NCI-H1105 treated with DMSO at 0.1 percent for 48 hours (cell line): ENCODE measurements at regions not wholly inside any gene's neighbourhood (a gene's known extent, or its start where the extent isn't known, plus 50 kb on each side); places are given as distances from the start of the nearest gene placed in this dataset.
"Not testable (repeated sequence)": the region's sequence is repeated elsewhere in the genome, so short reads cannot be mapped to it uniquely, and the experiment has no call there.

Source experiments
- DNase-seq: peaks from one replicate; lab custom pipeline; 2025; lab: John Stamatoyannopoulos, UW

DNA sequence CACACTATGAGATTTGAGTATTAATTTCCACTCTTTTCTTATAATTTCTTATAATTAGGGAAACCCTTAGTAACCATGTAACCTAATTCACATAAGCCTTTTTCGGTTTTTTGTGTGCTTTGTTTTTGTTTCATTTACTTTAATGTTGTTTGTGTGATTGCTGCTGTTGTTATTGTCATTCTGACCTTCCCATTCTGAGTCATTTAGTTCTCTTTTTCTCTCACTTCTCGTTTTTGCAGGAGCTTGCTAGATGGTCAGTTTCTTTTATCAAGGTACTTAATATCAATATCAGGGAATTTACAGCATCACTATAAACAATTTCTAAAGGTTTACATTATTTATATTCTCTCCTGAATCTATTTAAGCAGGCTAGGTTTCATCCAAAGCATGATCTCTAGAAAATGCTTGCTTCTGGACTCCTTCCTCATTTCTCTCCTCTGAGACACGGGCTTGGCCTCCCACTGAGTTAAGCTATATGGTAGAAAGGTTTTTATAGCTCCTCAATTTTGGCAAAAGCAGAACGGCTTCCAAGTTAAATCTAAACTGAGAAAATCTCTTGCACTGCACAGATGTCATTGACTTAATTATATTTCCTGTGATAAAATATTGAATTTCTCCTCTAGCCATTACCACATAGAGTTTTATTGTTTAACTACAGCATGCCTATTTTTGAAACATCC lies 534.2 kb downstream of the NSUN3 start:
- no peak for DNase-seq

DNA sequence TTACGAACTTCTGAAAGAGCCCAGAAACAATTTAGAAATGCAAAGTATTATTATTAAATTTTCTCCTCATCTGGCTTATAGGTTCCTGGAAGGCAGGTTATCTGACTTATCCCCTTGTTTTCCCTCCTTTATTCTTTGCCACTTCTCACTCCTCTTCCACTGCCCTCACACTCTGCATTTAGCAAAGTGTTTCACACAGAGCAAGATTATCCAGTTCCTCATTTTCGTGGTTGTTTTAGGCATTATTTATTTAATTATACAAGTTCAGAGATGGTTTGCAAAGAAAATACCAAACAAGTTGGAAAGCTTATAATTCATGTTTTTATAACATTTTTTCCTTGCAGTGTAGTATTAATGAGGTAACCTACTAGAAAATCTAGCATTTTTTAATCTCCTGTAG lies 544.9 kb downstream of the NSUN3 start:
- DNase-seq: no peak

DNA sequence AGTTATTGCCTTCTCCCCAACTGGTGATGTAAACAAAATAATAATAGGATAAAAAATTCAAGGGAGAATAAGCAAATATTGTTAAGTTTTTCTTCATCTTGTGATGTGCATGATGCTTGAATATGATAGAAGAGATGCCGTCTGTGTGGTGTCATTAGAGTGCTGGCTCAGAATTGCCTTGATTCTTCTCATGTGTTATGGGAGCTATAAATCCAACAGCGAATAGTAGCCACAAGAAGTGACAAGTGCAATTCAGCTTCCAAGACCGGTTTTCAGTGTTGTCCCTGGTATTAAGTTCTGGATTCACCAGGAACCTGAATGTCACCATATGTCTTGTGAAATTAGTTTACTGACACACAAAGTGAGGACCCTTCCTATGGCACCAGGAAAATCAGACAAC lies 547.0 kb downstream of the NSUN3 start:
- DNase-seq: no peak

DNA sequence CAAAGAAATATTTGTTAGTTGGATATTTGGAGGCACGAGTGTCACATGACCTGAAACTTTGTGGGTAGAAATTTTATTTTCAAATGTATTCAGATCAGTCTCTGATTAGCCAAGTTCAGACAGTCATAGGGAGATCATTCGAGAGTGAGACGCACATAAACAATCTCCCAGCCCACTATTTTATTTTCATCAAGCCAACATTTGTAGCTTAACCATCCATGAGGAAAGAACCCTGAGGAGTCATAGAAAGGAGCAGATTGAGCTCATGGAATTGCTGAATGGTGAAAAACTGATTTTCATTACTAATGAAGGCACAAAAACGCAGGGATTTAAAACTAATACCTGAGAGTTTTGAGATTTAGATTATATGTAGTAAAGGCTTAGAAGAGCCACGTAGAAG lies 548.7 kb downstream of the NSUN3 start:
- no peak for DNase-seq

DNA sequence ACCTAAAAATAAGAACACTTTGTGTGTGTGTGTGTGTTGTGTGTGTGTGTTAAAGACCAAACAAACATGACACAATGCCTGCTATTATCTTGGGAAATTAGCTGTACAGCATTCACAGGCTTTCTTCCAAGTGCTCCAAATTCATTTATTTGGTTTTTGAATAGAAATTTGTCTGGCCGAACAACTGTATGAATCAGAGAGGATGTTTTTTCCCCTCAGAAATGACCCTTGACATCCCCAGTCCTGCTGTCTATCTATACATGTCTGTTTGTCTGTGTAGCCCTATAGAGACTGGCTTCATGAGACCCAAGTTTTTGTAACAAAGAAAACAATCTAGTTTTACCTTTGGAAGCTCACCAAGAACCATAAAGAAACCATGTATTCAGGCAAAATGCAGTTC lies 549.8 kb downstream of the NSUN3 start:
- no peak for DNase-seq

DNA sequence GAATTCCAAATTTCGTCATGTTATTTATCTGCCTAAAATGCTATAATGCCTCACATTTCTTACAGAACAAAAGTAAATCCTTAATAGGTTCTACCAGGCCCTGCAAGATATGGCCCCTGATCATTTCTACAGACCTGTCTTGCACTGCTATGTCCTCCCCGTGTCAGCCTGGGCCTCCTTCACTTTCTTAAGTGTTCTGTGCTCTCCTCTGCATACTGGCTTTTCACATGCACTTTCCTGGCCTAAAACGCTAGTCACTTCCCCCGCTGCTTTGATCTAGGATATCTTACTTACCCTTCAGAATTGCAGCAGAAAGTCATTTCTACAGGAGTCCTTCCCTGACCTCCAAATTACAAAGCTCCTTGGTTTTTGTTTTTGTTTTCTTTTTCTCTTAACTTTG lies 551.3 kb downstream of the NSUN3 start:
- no peak for DNase-seq

DNA sequence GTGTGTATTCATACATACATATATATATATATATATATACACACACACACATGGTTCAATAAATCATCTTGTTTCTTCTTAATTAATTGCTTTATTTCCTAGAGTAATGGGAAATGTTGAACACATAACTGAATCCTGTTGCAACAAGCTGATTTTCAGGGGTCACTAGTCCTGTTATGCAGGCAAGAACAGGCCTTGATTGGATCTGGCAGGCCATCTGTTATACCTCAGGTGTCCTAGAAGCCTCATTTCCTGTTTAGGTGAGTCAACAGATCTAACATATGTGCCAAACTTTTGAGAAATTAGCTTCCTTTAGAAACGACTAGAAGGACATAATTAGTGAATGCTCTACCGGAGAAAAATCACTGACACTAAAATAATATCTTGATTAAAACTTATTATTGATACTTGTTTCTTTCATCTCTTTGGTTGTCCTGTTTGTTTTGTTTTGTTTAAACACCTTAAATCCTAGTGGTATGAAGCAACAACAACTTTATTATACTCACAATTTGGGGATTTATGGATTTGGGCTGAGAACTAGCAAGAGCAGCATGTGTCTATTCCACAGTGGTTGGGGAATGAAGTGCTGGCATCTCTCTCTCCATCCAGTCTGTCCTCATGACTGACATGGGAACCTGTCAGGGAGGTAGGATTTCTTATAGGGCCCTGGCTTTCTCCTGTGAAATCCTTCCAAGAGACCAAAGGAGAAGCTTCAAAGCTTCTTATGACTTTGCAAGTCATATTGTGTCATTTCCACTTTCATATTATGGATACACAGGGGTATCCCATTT lies 552.6 kb downstream of the NSUN3 start:
- DNase-seq: no peak

DNA sequence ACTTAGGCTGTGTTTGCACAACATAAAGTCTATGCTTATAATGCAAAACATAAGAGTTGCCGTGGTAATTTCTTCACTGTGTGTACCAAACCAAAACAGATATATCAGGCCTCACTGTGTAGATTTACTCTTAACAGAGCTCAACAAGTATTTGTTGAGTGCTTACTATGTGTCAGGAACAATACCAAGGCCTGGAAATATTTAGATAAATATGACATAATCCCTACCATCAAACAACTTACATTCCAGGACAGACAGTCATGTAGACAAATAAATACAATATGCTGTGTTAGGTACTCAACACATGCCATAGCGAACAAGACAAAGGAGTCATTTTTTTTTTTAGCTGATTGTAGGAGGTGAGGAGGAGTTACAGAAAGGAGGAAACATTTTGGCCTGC lies 554.0 kb downstream of the NSUN3 start:
- no peak for DNase-seq

DNA sequence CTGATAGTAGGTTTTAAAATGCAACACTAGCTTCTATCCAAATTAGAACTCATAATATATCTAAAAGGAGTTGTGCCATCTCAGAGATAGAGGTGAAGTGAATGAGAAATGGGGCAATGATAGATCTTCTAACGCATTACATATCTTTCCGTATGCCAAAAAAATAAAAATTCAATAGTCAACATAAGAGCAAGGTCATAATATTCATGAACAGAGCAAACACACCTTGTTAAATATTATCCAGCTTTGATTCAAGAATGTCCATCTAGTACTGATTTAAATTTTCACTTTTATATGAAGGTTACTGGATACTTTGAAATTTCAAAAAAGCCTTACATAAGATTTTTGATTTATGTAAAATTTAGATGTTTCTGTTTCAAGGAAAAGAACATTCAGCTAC lies 554.5 kb downstream of the NSUN3 start:
- DNase-seq: no peak

DNA sequence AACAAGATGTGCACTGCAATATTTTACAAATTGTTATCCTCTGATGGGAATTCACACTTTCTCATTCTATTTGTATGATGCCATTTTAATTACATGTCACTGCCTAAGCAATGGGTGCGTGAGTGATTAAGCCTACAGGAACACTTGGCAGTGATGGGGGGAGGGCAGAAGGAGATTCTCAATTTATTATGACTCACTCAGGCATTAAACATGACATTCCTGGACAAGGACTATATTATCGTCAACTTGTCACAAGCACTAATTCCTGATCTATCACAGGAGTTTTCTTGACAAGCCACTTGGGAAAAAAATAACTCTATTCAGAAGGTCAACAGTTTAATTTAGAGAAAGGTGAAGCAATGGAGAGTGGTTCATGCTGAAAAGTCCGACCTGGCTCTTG lies 556.8 kb downstream of the NSUN3 start:
- no peak for DNase-seq

DNA sequence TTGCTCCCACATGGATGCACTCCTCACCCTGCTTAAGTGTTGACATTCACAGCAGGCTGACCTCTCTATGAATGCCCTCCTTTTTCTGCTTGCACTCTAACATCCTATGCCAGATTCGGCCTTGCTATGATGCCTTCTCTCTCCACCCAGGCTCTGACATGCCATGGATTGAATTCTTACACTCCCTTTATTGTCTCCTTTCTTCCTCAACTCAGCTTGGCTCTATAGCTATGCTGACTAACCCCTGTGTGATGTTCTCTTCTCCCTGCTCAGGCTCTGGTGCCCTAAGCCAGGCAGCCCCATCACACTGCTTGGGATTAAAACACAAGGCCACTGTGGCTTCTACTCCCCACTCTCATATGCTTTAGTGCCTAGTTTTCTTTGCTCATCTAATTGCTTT lies 563.7 kb downstream of the NSUN3 start:
- no peak for DNase-seq

DNA sequence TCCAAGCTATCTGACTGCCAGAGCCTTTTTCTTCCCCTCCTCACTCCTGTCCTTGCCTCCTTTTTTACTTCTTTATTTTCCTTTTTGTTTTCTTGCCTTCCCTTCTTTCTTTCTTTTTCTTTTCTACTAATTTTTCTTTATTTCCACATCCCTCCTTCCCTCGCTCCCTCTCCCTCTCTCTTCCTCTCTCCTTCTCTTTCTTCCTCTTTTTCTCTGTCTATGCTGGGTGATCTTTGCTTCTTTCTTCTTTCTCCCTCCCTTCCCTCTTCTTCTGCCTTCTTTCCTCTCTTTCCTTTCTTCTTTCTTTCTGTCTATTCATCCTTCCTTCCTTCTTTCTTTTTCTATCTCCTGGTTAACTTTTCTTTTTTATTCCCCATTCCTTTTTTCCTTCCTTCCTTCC lies 564.8 kb downstream of the NSUN3 start:
- DNase-seq: no peak

DNA sequence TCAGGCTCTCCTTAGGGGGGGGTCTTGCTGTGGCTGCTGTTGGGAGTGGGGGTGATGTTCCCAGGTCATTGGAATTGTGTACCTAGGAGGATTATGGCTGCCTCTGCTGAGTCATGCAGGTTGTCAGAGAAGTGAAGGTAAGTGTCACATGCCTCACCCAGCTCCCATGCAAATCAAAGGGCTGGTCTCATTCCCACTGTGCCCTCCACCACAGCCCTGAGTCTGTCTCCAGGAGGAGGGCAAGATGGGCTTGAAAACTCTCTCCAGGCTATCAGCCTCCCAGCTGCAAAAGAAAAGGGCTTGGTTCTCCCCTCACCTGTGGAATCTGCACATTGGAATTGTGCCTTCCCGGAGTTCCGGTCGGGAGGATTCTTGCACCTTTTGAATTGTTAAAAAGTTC lies 580.5 kb downstream of the NSUN3 start:
- no peak for DNase-seq

DNA sequence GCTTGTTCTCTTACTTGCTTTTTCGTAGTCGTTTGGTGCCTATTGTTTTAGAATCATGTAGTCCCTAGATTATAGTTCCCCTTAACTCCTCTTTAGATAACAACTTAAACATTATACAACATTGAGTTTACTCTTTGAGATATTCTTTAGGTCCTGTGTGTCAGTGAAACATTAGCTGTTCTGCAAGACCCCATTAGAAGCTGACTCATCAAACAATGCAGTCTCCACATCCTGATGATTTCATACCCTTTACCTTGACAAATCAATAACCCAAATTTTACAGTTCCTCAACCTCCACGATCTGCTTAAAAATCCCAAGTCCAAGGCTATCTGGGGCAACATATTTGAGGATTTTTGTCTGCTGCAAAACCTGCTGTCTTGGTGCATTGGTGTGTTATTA lies 582.9 kb downstream of the NSUN3 start:
- no peak for DNase-seq

DNA sequence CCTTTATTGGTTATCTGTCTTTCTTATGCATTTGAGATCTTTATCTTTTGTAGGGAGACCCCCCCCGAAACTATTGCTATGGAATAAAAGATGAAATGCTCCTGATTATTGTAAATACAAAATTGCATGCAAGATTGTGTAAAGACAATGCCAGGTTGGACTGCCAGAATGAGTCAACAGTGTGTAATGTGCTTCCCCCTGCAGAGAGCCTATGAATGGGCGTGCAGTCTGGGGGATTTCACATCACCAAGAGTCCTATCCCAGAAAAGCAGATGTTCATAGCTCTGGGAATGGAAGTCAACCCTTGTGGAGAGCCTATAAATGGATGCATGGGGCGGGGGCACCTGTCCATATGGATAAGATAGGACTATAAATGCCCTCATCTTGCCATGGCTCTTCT lies 584.3 kb downstream of the NSUN3 start:
- DNase-seq: no peak

DNA sequence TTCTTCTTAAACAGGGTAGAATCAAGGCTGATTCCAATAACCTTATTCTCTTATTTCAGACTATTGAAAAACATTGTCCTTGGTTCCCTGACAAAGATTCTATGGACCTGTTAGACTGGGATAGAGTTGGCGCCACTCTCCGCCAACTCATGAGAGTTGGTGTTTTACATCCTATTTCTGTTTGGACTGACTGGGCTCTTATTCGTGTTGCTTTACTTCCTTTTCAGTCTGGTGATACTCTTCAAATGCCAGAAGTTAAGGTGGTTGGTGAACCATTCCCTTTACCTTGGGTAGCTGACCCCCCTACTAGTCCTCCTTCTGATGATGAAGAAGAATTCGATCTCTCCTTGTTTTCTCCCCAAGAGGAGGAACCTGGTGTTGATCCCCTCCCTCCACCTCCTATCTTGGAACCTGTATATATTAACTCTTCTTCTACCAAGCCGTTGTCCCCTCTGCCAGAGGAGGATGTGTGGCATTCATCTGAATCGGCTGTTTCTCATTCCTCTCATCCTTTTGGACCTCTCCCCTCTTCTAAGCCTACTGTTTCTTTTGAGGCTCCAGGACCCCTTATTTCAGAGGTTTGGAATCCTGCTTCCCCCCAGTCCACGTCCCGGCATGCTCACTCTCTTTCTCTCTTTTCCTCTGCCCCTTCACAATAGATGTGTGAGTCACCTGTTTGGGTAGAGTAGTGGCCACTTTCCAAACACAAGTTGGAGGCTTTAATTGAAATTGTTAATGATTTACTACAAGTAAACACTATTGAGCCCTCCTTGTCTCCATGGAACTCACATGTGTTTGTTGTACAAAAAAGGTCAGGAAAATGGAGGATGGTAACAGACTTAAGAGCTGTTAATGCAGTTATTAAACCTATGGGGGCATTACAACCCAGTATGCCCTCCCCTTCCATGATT lies 585.7 kb downstream of the NSUN3 start:
- not testable (repeated sequence) for DNase-seq

DNA sequence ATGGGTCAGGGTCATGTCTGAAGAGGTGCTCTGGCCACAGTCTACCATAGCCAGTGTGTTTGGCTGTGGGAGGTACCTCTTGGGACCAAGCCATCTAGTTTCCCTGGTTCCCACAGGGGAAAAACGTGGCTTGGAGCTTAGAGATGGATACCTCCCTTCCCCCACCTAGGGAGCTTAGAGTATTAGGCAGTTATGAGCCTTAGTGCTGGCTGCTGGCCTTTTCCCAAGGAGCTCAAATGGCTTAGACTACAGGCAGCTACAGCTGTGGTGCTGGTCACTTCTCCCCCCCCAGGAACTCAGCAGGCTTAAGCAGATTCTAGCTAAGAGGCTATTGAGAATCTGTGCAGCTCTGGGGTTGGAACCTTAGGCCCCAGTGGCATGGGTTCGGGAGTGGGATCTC lies 591.2 kb downstream of the NSUN3 start:
- no peak for DNase-seq

DNA sequence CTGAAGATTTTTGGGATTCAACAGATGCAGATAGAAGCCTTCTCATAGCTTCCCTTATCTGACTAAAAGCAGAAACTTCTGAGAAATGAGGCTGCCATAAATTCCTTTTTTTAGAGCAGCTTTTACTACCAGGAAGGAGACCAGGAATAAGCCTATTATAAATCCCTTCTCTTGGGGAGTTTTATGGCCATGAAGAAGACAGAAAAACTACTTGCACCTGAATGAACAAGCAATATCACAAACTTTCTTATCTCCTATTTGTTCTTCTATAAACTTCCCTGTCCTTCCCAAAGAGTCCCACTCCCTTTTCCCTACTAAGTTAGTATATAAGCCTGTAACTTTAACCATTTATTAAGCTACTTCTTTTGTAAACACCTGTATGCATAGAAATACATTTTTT lies 603.1 kb downstream of the NSUN3 start:
- DNase-seq: no peak

DNA sequence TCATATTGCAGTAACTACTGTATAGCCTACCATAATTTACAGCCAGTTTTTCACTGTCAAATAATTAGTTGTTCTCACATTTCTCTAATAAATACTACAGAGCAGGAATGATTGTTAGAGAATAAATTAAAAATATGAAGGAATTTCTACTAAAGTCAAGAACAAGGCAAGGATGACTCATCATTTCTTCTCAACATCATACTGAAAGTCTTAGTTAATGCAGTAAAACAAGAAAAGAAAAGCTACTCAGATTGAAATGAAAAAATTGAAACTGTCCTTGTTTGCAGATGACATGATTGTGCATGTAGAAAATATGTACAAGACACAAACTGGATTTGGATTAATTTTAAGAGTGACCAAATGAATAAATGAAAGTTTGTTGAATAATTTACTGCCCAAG lies 608.2 kb downstream of the NSUN3 start:
- no peak for DNase-seq

DNA sequence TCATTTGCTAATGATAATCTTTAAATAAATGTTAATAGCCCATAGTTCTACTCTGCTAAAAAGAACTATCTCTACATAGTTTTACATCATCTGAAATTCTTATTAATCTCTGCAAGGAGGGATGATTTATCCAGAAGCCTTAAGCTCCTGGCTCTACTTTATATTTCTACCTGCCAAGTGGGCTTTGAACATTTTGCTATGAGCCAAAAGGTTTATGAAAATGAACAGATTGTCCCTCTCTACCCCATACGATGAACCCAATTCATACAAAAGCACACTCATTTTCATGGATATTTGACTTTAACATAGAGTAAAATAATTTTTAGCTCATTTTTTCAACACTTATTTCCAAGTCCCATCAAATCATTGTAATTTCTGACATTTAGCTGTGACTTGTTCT lies 611.0 kb downstream of the NSUN3 start:
- no peak for DNase-seq

DNA sequence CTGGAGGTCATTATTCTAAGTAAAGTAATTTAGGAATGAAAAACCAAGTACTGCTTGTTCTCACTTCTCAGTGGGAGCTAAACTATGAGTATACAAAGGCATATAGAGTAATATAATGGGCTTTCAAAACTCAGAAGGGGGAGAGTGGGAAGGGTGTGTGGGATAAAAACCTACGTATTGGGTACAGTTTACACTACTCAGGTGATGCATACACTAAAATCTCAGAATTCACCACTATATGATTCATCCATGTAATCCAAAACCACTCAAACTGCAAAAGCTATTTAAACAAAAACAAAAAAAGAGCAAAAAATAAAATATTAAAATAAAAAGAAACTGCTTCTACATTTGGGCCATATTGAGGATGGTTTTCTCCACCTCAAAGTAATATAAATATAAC lies 623.3 kb downstream of the NSUN3 start:
- DNase-seq: no peak

DNA sequence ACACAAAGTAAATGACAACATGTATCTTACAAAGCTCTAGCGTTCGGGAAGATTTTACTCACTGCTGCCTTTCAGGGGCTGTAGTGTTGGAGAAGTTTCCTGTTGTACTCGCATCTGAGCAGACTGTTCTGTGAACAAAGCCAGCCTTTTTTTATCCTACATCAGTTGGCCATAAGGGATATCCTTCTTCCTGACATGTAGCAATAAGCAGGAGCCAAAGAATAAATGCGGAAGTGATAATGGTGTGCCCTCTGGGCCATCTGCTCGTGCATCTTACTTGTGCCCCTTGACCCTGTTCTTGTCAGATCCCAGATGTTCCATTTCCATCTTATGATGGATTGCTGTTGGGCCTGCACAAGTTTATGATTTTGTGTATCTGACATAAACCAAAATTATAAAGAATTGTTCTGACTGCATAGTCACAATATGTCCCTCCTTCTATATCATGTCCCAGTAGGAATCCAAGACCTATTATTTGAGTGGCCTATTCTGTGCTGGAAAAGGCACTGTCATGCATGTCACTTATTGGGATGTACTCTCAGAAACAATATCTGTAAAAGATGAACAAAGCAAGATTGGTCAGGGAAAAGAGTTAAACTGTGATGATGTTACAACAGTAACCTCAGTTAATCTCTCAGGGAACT lies 631.3 kb downstream of the NSUN3 start:
- no peak for DNase-seq
